Endothelial cell of umbilical vein (primary cell): ENCODE measurements at regions not wholly inside any gene's neighbourhood (a gene's known extent, or its start where the extent isn't known, plus 50 kb on each side); places are given as distances from the start of the nearest gene placed in this dataset.

ENCODE experiments used
- EZH2 ChIP-seq: IDR thresholded peaks from 2 replicates; pipeline ENCODE4 v1.6.1; 2012; ENCODE audit warnings: borderline replicate concordance, low read depth, mild to moderate bottlenecking, moderate library complexity, low read length, inconsistent platforms; ENCODE audit not compliant: severe bottlenecking
- JUN ChIP-seq: IDR thresholded peaks from 2 replicates; pipeline ENCODE4 v1.6.1; 2011; ENCODE audit warnings: borderline replicate concordance, low read depth; ENCODE audit not compliant: insufficient read length, insufficient read depth
- POLR2A ChIP-seq: IDR thresholded peaks from 2 replicates; pipeline ENCODE4 v1.6.1; 2012; ENCODE audit warnings: low read depth, mild to moderate bottlenecking, control low read depth, low read length
- POLR2AphosphoS5 ChIP-seq: IDR thresholded peaks from 2 replicates; pipeline ENCODE4 v1.6.1; 2012; ENCODE audit warnings: low read depth, mild to moderate bottlenecking, control low read depth, low read length, moderate library complexity; ENCODE audit not compliant: insufficient read depth
- TF ChIP-seq, protein P1 (sequence below), 2 donors: IDR thresholded peaks; 1 replicate in 1 of 2; 2 replicates in 1 of 2; pipeline ENCODE4 v1.5.1; 2011; ENCODE audit warnings: low read length in 2 of 2, mild to moderate bottlenecking in 2 of 2, moderate library complexity in 2 of 2, control low read depth in 1 of 2, inconsistent platforms in 1 of 2, low read depth in 1 of 2; ENCODE audit not compliant: insufficient read depth in 1 of 2; ENCODE audit errors: extremely low read depth in 1 of 2

DNA sequence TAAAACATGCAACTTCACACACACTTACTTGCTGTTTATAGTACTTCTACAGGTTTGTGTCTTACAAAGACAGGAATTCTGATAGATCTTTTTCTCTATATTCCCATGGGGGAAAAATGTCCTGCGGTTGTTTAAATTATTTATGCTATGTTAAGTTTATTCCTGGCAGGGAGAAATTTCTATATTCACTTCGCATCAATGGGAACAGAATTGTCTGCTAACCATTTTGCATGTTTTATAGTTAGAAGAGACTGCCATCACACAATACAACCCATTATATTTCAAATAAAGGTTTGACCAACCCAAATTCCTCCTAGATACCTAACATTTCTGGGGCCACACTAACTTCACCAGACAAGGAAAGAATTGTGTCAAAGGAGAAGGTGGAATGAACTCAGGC lies 110.0 kb upstream of the PRR16 start:
- no peak for TF ChIP-seq JUN
- TF ChIP-seq POLR2A = no peak
- TF ChIP-seq, protein P1, sequence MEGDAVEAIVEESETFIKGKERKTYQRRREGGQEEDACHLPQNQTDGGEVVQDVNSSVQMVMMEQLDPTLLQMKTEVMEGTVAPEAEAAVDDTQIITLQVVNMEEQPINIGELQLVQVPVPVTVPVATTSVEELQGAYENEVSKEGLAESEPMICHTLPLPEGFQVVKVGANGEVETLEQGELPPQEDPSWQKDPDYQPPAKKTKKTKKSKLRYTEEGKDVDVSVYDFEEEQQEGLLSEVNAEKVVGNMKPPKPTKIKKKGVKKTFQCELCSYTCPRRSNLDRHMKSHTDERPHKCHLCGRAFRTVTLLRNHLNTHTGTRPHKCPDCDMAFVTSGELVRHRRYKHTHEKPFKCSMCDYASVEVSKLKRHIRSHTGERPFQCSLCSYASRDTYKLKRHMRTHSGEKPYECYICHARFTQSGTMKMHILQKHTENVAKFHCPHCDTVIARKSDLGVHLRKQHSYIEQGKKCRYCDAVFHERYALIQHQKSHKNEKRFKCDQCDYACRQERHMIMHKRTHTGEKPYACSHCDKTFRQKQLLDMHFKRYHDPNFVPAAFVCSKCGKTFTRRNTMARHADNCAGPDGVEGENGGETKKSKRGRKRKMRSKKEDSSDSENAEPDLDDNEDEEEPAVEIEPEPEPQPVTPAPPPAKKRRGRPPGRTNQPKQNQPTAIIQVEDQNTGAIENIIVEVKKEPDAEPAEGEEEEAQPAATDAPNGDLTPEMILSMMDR (IDR thresholded peaks at IDR 0.05; ENCODE audit: extremely low read depth in 1 of 2, insufficient read depth in 1 of 2, low read depth in 1 of 2, low read length in 2 of 2) = no peak
- TF ChIP-seq POLR2AphosphoS5 = no peak
- TF ChIP-seq EZH2 = no peak
